ENCODE measurements at regions not wholly inside any gene's neighbourhood (a gene's known extent, or its start where the extent isn't known, plus 50 kb on each side); places are given as distances from the start of the nearest gene placed in this dataset.

- H3K9me3 ChIP-seq (ENCODE audit: control insufficient read depth in 1 of 2, low read length in 2 of 2): no peaks in the 10 kb centered on the region
- H3K36me3 ChIP-seq (ENCODE audit: control insufficient read depth in 1 of 2, insufficient read depth in 2 of 2, low read length in 2 of 2): no peaks in the 10 kb centered on the region
- no peak overlapping the region for H3K4me3 ChIP-seq (ENCODE audit: low read depth in 1 of 2, low read length in 2 of 2)
- H3K27ac ChIP-seq (ENCODE audit: low read length): no peak overlapping the region
- H3K4me1 ChIP-seq (ENCODE audit: control insufficient read depth in 1 of 2, insufficient read depth in 2 of 2, low read length in 2 of 2): no peaks in the 10 kb centered on the region
- H3K27me3 ChIP-seq (ENCODE audit: low read depth, low read length): no peaks in the 10 kb centered on the region
Observed at GRCh38 chr13:44809190-44809589, 180.1 kb downstream of the NUFIP1 start.

GRCh38 chr13:44808185-44808584 is 181.1 kb downstream of the NUFIP1 start:
- Histone ChIP-seq H3K27ac (ENCODE audit: low read length) (no peak overlapping the region), H3K4me3 (ENCODE audit: low read depth in 1 of 2, low read length in 2 of 2) (no peak overlapping the region), H3K4me1 (ENCODE audit: control insufficient read depth in 1 of 2, insufficient read depth in 2 of 2, low read length in 2 of 2) (no peaks in the 10 kb centered on the region), H3K9me3 (ENCODE audit: control insufficient read depth in 1 of 2, low read length in 2 of 2) (no peaks in the 10 kb centered on the region), H3K36me3 (ENCODE audit: control insufficient read depth in 1 of 2, insufficient read depth in 2 of 2, low read length in 2 of 2) (no peaks in the 10 kb centered on the region), H3K27me3 (ENCODE audit: low read depth, low read length) (no peaks in the 10 kb centered on the region)

GRCh38 chr13:44807449-44808034 is 181.7 kb downstream of the NUFIP1 start:
- H3K4me3 ChIP-seq (ENCODE audit: low read depth in 1 of 2, low read length in 2 of 2): no peak overlapping the region
- H3K36me3 ChIP-seq (ENCODE audit: control insufficient read depth in 1 of 2, insufficient read depth in 2 of 2, low read length in 2 of 2): no peaks in the 10 kb centered on the region
- H3K27me3 ChIP-seq (ENCODE audit: low read depth, low read length): no peaks in the 10 kb centered on the region
- H3K9me3 ChIP-seq (ENCODE audit: control insufficient read depth in 1 of 2, low read length in 2 of 2): no peaks in the 10 kb centered on the region
- no peak overlapping the region for H3K27ac ChIP-seq (ENCODE audit: low read length)
- no peaks in the 10 kb centered on the region for H3K4me1 ChIP-seq (ENCODE audit: control insufficient read depth in 1 of 2, insufficient read depth in 2 of 2, low read length in 2 of 2)

- no peaks in the 10 kb centered on the region for H3K4me1 ChIP-seq (ENCODE audit: control insufficient read depth in 1 of 2, insufficient read depth in 2 of 2, low read length in 2 of 2)
- no peaks in the 10 kb centered on the region for H3K27me3 ChIP-seq (ENCODE audit: low read depth, low read length)
- no peaks in the 10 kb centered on the region for H3K36me3 ChIP-seq (ENCODE audit: control insufficient read depth in 1 of 2, insufficient read depth in 2 of 2, low read length in 2 of 2)
- no peak overlapping the region for H3K4me3 ChIP-seq (ENCODE audit: low read depth in 1 of 2, low read length in 2 of 2)
- no peaks in the 10 kb centered on the region for H3K9me3 ChIP-seq (ENCODE audit: control insufficient read depth in 1 of 2, low read length in 2 of 2)
- no peak overlapping the region for H3K27ac ChIP-seq (ENCODE audit: low read length)
Observed at GRCh38 chr13:44806826-44807225, 182.4 kb downstream of the NUFIP1 start.

- Histone ChIP-seq H3K36me3 (ENCODE audit: control insufficient read depth in 1 of 2, insufficient read depth in 2 of 2, low read length in 2 of 2) (no peaks in the 10 kb centered on the region), H3K27me3 (ENCODE audit: low read depth, low read length) (no peaks in the 10 kb centered on the region), H3K27ac (ENCODE audit: low read length) (no peak overlapping the region), H3K4me1 (ENCODE audit: control insufficient read depth in 1 of 2, insufficient read depth in 2 of 2, low read length in 2 of 2) (no peaks in the 10 kb centered on the region), H3K9me3 (ENCODE audit: control insufficient read depth in 1 of 2, low read length in 2 of 2) (no peaks in the 10 kb centered on the region), H3K4me3 (ENCODE audit: low read depth in 1 of 2, low read length in 2 of 2) (no peak overlapping the region)
Observed at GRCh38 chr13:44805585-44805984, 183.7 kb downstream of the NUFIP1 start.

- Histone ChIP-seq H3K4me1 (ENCODE audit: control insufficient read depth in 1 of 2, insufficient read depth in 2 of 2, low read length in 2 of 2) (no peaks in the 10 kb centered on the region), H3K36me3 (ENCODE audit: control insufficient read depth in 1 of 2, insufficient read depth in 2 of 2, low read length in 2 of 2) (no peaks in the 10 kb centered on the region), H3K4me3 (ENCODE audit: low read depth in 1 of 2, low read length in 2 of 2) (no peak overlapping the region), H3K27me3 (ENCODE audit: low read depth, low read length) (no peaks in the 10 kb centered on the region), H3K27ac (ENCODE audit: low read length) (no peak overlapping the region), H3K9me3 (ENCODE audit: control insufficient read depth in 1 of 2, low read length in 2 of 2) (no peaks in the 10 kb centered on the region)
Observed at GRCh38 chr13:44803390-44803789, 185.9 kb downstream of the NUFIP1 start.

GRCh38 chr13:44802491-44802890 is 186.8 kb downstream of the NUFIP1 start:
- Histone ChIP-seq H3K27ac (ENCODE audit: low read length) (no peak overlapping the region), H3K27me3 (ENCODE audit: low read depth, low read length) (no peaks in the 10 kb centered on the region), H3K4me1 (ENCODE audit: control insufficient read depth in 1 of 2, insufficient read depth in 2 of 2, low read length in 2 of 2) (no peaks in the 10 kb centered on the region), H3K9me3 (ENCODE audit: control insufficient read depth in 1 of 2, low read length in 2 of 2) (no peaks in the 10 kb centered on the region), H3K36me3 (ENCODE audit: control insufficient read depth in 1 of 2, insufficient read depth in 2 of 2, low read length in 2 of 2) (no peaks in the 10 kb centered on the region), H3K4me3 (ENCODE audit: low read depth in 1 of 2, low read length in 2 of 2) (no peak overlapping the region)

- Histone ChIP-seq H3K36me3 (ENCODE audit: control insufficient read depth in 1 of 2, insufficient read depth in 2 of 2, low read length in 2 of 2) (no peaks in the 10 kb centered on the region), H3K4me3 (ENCODE audit: low read depth in 1 of 2, low read length in 2 of 2) (no peak overlapping the region), H3K9me3 (ENCODE audit: control insufficient read depth in 1 of 2, low read length in 2 of 2) (no peaks in the 10 kb centered on the region), H3K4me1 (ENCODE audit: control insufficient read depth in 1 of 2, insufficient read depth in 2 of 2, low read length in 2 of 2) (no peaks in the 10 kb centered on the region), H3K27ac (ENCODE audit: low read length) (no peak overlapping the region), H3K27me3 (ENCODE audit: low read depth, low read length) (no peaks in the 10 kb centered on the region)
Observed at GRCh38 chr13:44801990-44802389, 187.3 kb downstream of the NUFIP1 start.

- H3K27me3 ChIP-seq (ENCODE audit: low read depth, low read length): no peaks in the 10 kb centered on the region
- H3K9me3 ChIP-seq (ENCODE audit: control insufficient read depth in 1 of 2, low read length in 2 of 2): no peaks in the 10 kb centered on the region
- H3K27ac ChIP-seq (ENCODE audit: low read length): no peak overlapping the region
- H3K4me1 ChIP-seq (ENCODE audit: control insufficient read depth in 1 of 2, insufficient read depth in 2 of 2, low read length in 2 of 2): no peaks in the 10 kb centered on the region
- H3K4me3 ChIP-seq (ENCODE audit: low read depth in 1 of 2, low read length in 2 of 2): no peak overlapping the region
- no peaks in the 10 kb centered on the region for H3K36me3 ChIP-seq (ENCODE audit: control insufficient read depth in 1 of 2, insufficient read depth in 2 of 2, low read length in 2 of 2)
Observed at GRCh38 chr13:44800626-44801025, 188.6 kb downstream of the NUFIP1 start.

- H3K4me1 ChIP-seq (ENCODE audit: control insufficient read depth in 1 of 2, insufficient read depth in 2 of 2, low read length in 2 of 2): no peaks in the 10 kb centered on the region
- H3K27ac ChIP-seq (ENCODE audit: low read length): no peak overlapping the region
- H3K4me3 ChIP-seq (ENCODE audit: low read depth in 1 of 2, low read length in 2 of 2): no peak overlapping the region
- H3K27me3 ChIP-seq (ENCODE audit: low read depth, low read length): no peaks in the 10 kb centered on the region
- H3K36me3 ChIP-seq (ENCODE audit: control insufficient read depth in 1 of 2, insufficient read depth in 2 of 2, low read length in 2 of 2): no peaks in the 10 kb centered on the region
- H3K9me3 ChIP-seq (ENCODE audit: control insufficient read depth in 1 of 2, low read length in 2 of 2): no peaks in the 10 kb centered on the region
Observed at GRCh38 chr13:44797685-44798084, 191.6 kb downstream of the NUFIP1 start.

GRCh38 chr13:44796597-44797490 is 192.4 kb downstream of the NUFIP1 start:
- H3K27ac ChIP-seq (ENCODE audit: low read length): no peak overlapping the region
- H3K36me3 ChIP-seq (ENCODE audit: control insufficient read depth in 1 of 2, insufficient read depth in 2 of 2, low read length in 2 of 2): no peaks in the 10 kb centered on the region
- no peaks in the 10 kb centered on the region for H3K27me3 ChIP-seq (ENCODE audit: low read depth, low read length)
- no peaks in the 10 kb centered on the region for H3K4me1 ChIP-seq (ENCODE audit: control insufficient read depth in 1 of 2, insufficient read depth in 2 of 2, low read length in 2 of 2)
- no peaks in the 10 kb centered on the region for H3K9me3 ChIP-seq (ENCODE audit: control insufficient read depth in 1 of 2, low read length in 2 of 2)
- H3K4me3 ChIP-seq (ENCODE audit: low read depth in 1 of 2, low read length in 2 of 2): no peak overlapping the region

Measured in muscle layer of duodenum (tissue), 2 donors.